Erythroblast (primary cell): ENCODE measurements at regions not wholly inside any gene's neighbourhood (a gene's known extent, or its start where the extent isn't known, plus 50 kb on each side); places are given as distances from the start of the nearest gene placed in this dataset.

Experiments used
- GATA1 ChIP-seq: IDR thresholded peaks from 2 replicates; pipeline ENCODE4 v1.6.1; 2011; ENCODE audit warnings: low read depth, mild to moderate bottlenecking, control low read depth, low read length, moderate library complexity
- POLR2A ChIP-seq: IDR thresholded peaks from 2 replicates; pipeline ENCODE4 v1.6.1; 2011; ENCODE audit warnings: mild to moderate bottlenecking, low read length

DNA sequence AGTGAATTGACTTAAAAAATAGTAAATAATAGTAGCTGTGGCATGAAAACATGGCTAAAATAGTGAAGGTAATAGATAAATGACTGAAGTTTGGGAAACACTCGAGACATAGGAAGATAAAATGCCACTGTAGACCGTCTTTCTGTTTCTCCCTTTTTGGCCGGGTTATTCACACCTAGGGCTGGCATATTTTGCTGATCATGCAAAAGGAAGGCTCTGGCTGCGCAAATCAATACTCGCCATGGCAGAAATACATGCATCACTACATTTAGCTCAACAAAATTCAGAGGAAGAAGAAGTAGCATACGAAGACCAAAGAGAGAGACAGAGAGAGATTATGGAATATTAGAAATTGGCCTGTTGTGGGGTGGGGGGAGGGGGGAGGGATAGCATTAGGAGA, 242.2 kb upstream of the KBTBD8 start:
- TF ChIP-seq POLR2A (no peak), GATA1 (no peak)
